HG03097 (cell line): ENCODE measurements at regions not wholly inside any gene's neighbourhood (a gene's known extent, or its start where the extent isn't known, plus 50 kb on each side); places are given as distances from the start of the nearest gene placed in this dataset.
"Not testable (repeated sequence)": the region's sequence is repeated elsewhere in the genome, so short reads cannot be mapped to it uniquely, and the experiment has no call there.

Source experiments
- ATAC-seq: cut with Tn5 transposase; IDR thresholded peaks from one replicate; pipeline ENCODE4 v1.9.1; 2021; ENCODE audit not compliant: unreplicated experiment, low FRiP score

GRCh38 chr4:18458465-18458864 is 436.9 kb upstream of the LCORL start:
- no peak for ATAC-seq

- ATAC-seq = no peak
Observed at GRCh38 chr4:18454349-18454748, 432.8 kb upstream of the LCORL start.

- no peak for ATAC-seq
Observed at GRCh38 chr4:18445110-18445509, 423.6 kb upstream of the LCORL start.

- ATAC-seq = no peak
Observed at GRCh38 chr4:18444206-18444605, 422.7 kb upstream of the LCORL start.

GRCh38 chr4:18442957-18443356 is 421.4 kb upstream of the LCORL start:
- no peak for ATAC-seq

- ATAC-seq = no peak
Observed at GRCh38 chr4:18441676-18442075, 420.1 kb upstream of the LCORL start.

GRCh38 chr4:18441203-18441590 is 419.6 kb upstream of the LCORL start:
- no peak for ATAC-seq

- no peak for ATAC-seq
Observed at GRCh38 chr4:18440527-18441202, 419.1 kb upstream of the LCORL start.

- ATAC-seq = no peak
Observed at GRCh38 chr4:18439311-18439710, 417.8 kb upstream of the LCORL start.

GRCh38 chr4:18435781-18436180 is 414.2 kb upstream of the LCORL start:
- ATAC-seq = no peak

GRCh38 chr4:18422685-18423084 is 401.1 kb upstream of the LCORL start:
- no peak for ATAC-seq

- no peak for ATAC-seq
Observed at GRCh38 chr4:18421519-18421918, 400.0 kb upstream of the LCORL start.

- no peak for ATAC-seq
Observed at GRCh38 chr4:18419780-18420179, 398.2 kb upstream of the LCORL start.

- not testable (repeated sequence) for ATAC-seq
Observed at GRCh38 chr4:18418195-18418898, 396.8 kb upstream of the LCORL start.

- ATAC-seq = not testable (repeated sequence)
Observed at GRCh38 chr4:18417651-18418050, 396.1 kb upstream of the LCORL start.

GRCh38 chr4:18406264-18406663 is 384.7 kb upstream of the LCORL start:
- no peak for ATAC-seq

GRCh38 chr4:18405054-18405453 is 383.5 kb upstream of the LCORL start:
- ATAC-seq = peak; percentile 37

- ATAC-seq = peak; percentile 83
Observed at GRCh38 chr4:18404642-18405041, 383.1 kb upstream of the LCORL start.

- no peak for ATAC-seq
Observed at GRCh38 chr4:18403327-18403726, 381.8 kb upstream of the LCORL start.

- ATAC-seq = no peak
Observed at GRCh38 chr4:18401868-18402267, 380.3 kb upstream of the LCORL start.

- no peak for ATAC-seq
Observed at GRCh38 chr4:18401425-18401824, 379.9 kb upstream of the LCORL start.

- ATAC-seq = no peak
Observed at GRCh38 chr4:18398661-18399060, 377.1 kb upstream of the LCORL start.
